Stimulated activated CD4-positive, alpha-beta T cell treated with anti-CD3 and anti-CD28 coated beads, Interleukin-15, amount 100 ng/mL, for 24 hours (primary cell): ENCODE measurements at regions not wholly inside any gene's neighbourhood (a gene's known extent, or its start where the extent isn't known, plus 50 kb on each side); places are given as distances from the start of the nearest gene placed in this dataset.

Experiments
- DNase-seq: peaks from one replicate; pipeline ENCODE4 v3.0.0-alpha.2; 2020

- DNase-seq, result no peak
Observed at GRCh38 chr5:143554918-143555477, 151.5 kb upstream of the NR3C1 start.

- no peak for DNase-seq
Observed at GRCh38 chr5:143554187-143554717, 150.8 kb upstream of the NR3C1 start.

GRCh38 chr5:143552680-143553079 is 149.2 kb upstream of the NR3C1 start:
- no peak for DNase-seq

- DNase-seq, result no peak
Observed at GRCh38 chr5:143551820-143552251, 148.3 kb upstream of the NR3C1 start.

GRCh38 chr5:143550986-143551630 is 147.6 kb upstream of the NR3C1 start:
- no peak for DNase-seq

- no peak for DNase-seq
Observed at GRCh38 chr5:143547342-143547741, 143.9 kb upstream of the NR3C1 start.

- DNase-seq, result no peak
Observed at GRCh38 chr5:143546394-143546793, 142.9 kb upstream of the NR3C1 start.

GRCh38 chr5:143544606-143545005 is 141.1 kb upstream of the NR3C1 start:
- DNase-seq, result no peak

GRCh38 chr5:143543358-143544255 is 140.1 kb upstream of the NR3C1 start:
- DNase-seq, result no peak

- DNase-seq, result no peak
Observed at GRCh38 chr5:143542798-143543144, 139.3 kb upstream of the NR3C1 start.

GRCh38 chr5:143541943-143542797 is 138.7 kb upstream of the NR3C1 start:
- DNase-seq, result no peak

GRCh38 chr5:143539742-143540141 is 136.3 kb upstream of the NR3C1 start:
- DNase-seq, result no peak

- no peak for DNase-seq
Observed at GRCh38 chr5:143537056-143537455, 133.6 kb upstream of the NR3C1 start.

GRCh38 chr5:143536364-143536763 is 132.9 kb upstream of the NR3C1 start:
- DNase-seq, result no peak

GRCh38 chr5:143534761-143535154 is 131.3 kb upstream of the NR3C1 start:
- no peak for DNase-seq

GRCh38 chr5:143533978-143534760 is 130.7 kb upstream of the NR3C1 start:
- DNase-seq, result no peak

- no peak for DNase-seq
Observed at GRCh38 chr5:143533475-143533874, 130.0 kb upstream of the NR3C1 start.

- DNase-seq, result no peak
Observed at GRCh38 chr5:143527808-143528207, 124.3 kb upstream of the NR3C1 start.

GRCh38 chr5:143525176-143525575 is 121.7 kb upstream of the NR3C1 start:
- DNase-seq, result no peak

- DNase-seq, result no peak
Observed at GRCh38 chr5:143524338-143524945, 121.0 kb upstream of the NR3C1 start.

- DNase-seq, result no peak
Observed at GRCh38 chr5:143521846-143522400, 118.4 kb upstream of the NR3C1 start.
